BLaER1 (cell line): ENCODE measurements at regions not wholly inside any gene's neighbourhood (a gene's known extent, or its start where the extent isn't known, plus 50 kb on each side); places are given as distances from the start of the nearest gene placed in this dataset.
A peak's percentile ranks its signal among the peaks of the same experiment; 100 is the strongest.

Experiments
- H3K27ac ChIP-seq: shearing (Covaris generic); formaldehyde crosslinking; 2 replicates; pipeline ENCODE4 v1.8.1; 2022
- H3K27me3 ChIP-seq: shearing (Covaris generic); formaldehyde crosslinking; 2 replicates; pipeline ENCODE4 v1.8.1; 2022
- H3K36me3 ChIP-seq: shearing (Covaris generic); formaldehyde crosslinking; 2 replicates; pipeline ENCODE4 v1.8.1; 2022
- H3K4me1 ChIP-seq: shearing (Covaris generic); formaldehyde crosslinking; 2 replicates; pipeline ENCODE4 v1.8.1; 2022
- H3K4me2 ChIP-seq: shearing (Covaris generic); formaldehyde crosslinking; 2 replicates; pipeline ENCODE4 v1.8.1; 2022
- H3K4me3 ChIP-seq: shearing (Covaris generic); formaldehyde crosslinking; 2 replicates; pipeline ENCODE4 v1.8.1; 2022
- H3K9ac ChIP-seq: shearing (Covaris generic); formaldehyde crosslinking; 2 replicates; pipeline ENCODE4 v1.8.1; 2022
- H3K9me3 ChIP-seq: shearing (Covaris generic); formaldehyde crosslinking; 2 replicates; pipeline ENCODE4 v1.8.1; 2022
- H4K20me1 ChIP-seq: shearing (Covaris generic); formaldehyde crosslinking; 2 replicates; pipeline ENCODE4 v1.8.1; 2022
- Cebpa-rat ChIP-seq: shearing (Covaris generic); IDR thresholded peaks from 2 replicates; pipeline ENCODE4 v1.8.1; 2022

DNA sequence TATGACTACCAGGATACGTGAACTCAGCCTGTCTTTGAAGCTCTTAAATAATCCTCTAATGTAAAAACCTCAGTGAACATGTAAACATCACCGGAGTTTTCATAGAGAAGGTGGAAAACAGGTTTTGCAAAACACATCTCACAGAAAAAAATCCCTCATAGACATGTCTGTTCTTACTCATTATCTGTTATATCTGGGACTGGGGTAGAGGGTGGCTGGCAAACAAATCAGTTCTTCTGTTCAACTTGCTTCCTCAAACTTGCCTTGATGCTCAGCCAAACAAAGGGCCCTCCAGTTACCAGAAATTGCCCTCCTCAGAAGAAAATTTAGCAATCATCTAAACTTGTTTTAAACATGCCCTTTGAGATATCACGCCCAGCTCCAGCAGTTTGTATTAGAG, 66.1 kb upstream of the CXADR start:
- no peaks in the 10 kb centered on the region for H3K4me1 ChIP-seq
- no peak for TF ChIP-seq Cebpa-rat
- H3K4me3 ChIP-seq, result no peak overlapping the region
- H3K27me3 ChIP-seq, result no peaks in the 10 kb centered on the region
- no peaks in the 10 kb centered on the region for H4K20me1 ChIP-seq
- no peak overlapping the region for H3K9ac ChIP-seq
- H3K36me3 ChIP-seq, result no peaks in the 10 kb centered on the region
- H3K4me2 ChIP-seq, result no peak overlapping the region
- H3K27ac ChIP-seq, result no peak overlapping the region
- H3K9me3 ChIP-seq, result no peaks in the 10 kb centered on the region

DNA sequence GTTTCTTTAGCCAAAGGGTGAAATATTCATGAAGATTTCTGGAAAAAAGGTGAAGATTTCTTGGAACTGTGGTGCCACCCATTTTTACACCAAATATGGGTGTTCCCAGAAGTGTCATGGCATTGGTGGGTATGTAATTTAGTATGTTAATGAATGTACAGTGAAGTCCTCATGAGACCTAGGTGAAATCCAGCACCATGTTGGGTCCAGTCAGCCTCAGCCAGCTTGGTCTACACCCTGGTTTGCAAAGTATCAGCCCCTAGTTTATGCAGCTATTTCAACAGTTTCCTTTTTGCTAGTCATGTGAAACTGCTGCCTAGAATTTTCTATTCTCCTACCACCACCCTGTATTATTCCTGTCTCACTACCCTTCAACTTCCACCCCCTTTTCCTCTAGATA, 63.1 kb upstream of the CXADR start:
- Histone ChIP-seq H4K20me1 (no peaks in the 10 kb centered on the region), H3K4me2 (no peak overlapping the region), H3K36me3 (no peaks in the 10 kb centered on the region), H3K27ac (no peak overlapping the region), H3K9me3 (no peaks in the 10 kb centered on the region), H3K4me3 (no peak overlapping the region), H3K9ac (no peak overlapping the region), H3K27me3 (no peaks in the 10 kb centered on the region), H3K4me1 (no peaks in the 10 kb centered on the region)
- TF ChIP-seq Cebpa-rat, result no peak

DNA sequence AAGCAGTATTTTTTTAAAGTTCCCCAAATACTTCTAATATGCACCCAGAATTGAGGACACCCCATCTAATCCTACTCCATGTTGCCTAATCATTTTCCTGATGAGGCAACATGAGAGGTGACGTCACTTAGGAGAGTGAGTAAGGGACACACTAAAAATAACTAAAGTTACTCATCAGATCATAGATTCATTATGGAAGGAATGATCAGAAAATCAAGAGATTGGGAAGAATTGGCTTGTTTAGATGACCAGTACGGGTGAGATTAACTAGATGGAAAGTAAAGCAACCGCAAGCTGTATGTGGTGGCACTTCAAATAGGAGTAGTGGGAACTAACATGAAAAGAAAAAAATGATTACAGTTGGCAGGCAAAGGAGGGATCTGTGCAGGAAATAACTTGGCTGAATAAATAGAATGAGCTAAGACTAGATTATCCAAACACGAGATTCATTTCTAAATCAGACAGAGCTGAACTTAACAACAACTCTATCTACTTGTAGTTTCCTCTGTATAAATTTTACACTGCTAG, 61.4 kb upstream of the CXADR start:
- TF ChIP-seq Cebpa-rat, result no peak
- Histone ChIP-seq H4K20me1 (no peaks in the 10 kb centered on the region), H3K4me3 (no peak overlapping the region), H3K4me1 (no peaks in the 10 kb centered on the region), H3K9ac (no peak overlapping the region), H3K9me3 (no peaks in the 10 kb centered on the region), H3K27me3 (no peaks in the 10 kb centered on the region), H3K27ac (no peak overlapping the region), H3K36me3 (no peaks in the 10 kb centered on the region), H3K4me2 (no peak overlapping the region)

DNA sequence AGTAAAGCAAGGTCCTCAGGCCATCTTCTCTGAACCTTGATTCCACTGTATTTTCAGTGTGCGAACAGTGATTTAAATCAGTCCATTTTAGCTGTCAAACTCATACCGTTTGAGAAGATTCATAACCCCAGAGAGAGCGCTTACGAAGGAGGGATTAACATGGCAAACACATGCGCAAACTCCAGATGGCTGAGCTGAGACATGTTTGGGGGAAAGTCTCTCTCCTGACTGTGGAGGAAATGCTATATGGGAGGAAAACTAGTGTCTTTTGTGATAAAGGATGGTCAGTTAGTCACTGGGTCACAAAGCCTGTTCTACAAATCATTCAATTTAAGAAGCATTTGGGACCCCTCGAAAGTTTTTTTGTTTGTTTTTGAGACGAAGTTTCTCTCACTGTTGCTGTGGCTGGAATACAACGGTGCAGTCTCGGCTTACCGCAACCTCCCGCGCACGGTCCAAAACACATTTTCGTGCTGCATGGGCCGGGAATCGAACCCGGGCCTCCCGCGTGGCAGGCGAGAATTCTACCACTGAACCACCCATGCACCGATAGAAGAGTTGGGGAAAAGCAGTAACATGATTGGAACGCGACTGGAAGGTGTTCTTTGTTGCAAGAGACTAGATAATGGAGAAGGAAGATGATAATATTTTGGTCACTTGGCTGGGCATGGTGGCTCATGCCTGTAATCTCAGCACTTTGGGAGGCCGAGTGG, 58.4 kb upstream of the CXADR start:
- Histone ChIP-seq H3K4me2 (no peak overlapping the region), H3K9ac (no peak overlapping the region), H3K9me3 (no peaks in the 10 kb centered on the region), H3K36me3 (no peaks in the 10 kb centered on the region), H3K27me3 (no peaks in the 10 kb centered on the region), H4K20me1 (no peaks in the 10 kb centered on the region), H3K4me1 (peaks cover 2% of the 10 kb centered on the region; the same call in 1 of the 2 replicates), H3K4me3 (no peak overlapping the region), H3K27ac (no peak overlapping the region)
- TF ChIP-seq Cebpa-rat, result no peak

DNA sequence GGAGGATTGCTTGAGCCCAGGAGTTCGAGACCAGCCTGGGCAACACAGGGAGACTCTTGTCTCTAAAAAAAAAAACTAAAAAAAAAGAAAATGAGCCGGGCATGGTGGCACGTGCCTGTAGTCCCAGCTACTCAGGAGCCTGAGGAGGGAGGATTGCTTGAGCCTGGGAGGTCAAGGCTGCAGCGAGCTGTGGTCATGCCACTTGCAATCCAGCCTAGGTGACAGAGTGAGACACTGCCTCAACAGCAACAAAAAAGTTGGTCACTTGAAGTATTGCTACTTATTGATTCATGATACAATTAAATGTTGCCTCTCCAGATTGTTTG, 57.9 kb upstream of the CXADR start:
- Histone ChIP-seq H3K27me3 (no peaks in the 10 kb centered on the region), H3K9ac (no peak overlapping the region), H3K27ac (no peak overlapping the region), H3K4me1 (peaks cover 7% of the 10 kb centered on the region; the same call in 1 of the 2 replicates), H4K20me1 (no peaks in the 10 kb centered on the region), H3K36me3 (no peaks in the 10 kb centered on the region), H3K4me3 (no peak overlapping the region), H3K4me2 (no peak overlapping the region), H3K9me3 (no peaks in the 10 kb centered on the region)
- TF ChIP-seq Cebpa-rat, result no peak

DNA sequence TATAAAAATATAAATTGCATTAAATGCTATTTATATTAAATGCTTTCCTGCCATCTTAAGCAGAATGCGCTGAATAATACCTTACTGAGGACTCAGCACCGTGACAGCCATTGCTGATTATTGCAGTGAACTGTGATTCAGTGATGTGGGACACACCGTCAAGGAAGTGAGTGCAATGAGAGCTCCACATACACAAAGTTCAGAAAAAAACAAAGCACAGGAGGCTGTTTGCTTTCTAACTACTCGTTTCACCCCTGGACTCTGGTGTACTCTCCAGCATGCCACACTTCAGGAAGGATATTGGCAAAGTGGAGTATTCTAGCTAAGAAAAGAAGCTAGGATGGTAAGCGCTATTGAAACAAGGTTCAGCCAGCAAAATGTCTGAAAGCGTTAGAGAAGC, 57.4 kb upstream of the CXADR start:
- no peak overlapping the region for H3K27ac ChIP-seq
- H3K27me3 ChIP-seq, result no peaks in the 10 kb centered on the region
- no peak overlapping the region for H3K4me2 ChIP-seq
- H3K4me3 ChIP-seq, result no peak overlapping the region
- H3K4me1 ChIP-seq, result peaks cover 8% of the 10 kb centered on the region; the same call in 1 of the 2 replicates
- H3K36me3 ChIP-seq, result no peaks in the 10 kb centered on the region
- no peaks in the 10 kb centered on the region for H4K20me1 ChIP-seq
- H3K9me3 ChIP-seq, result no peaks in the 10 kb centered on the region
- TF ChIP-seq Cebpa-rat, result no peak
- H3K9ac ChIP-seq, result no peak overlapping the region

DNA sequence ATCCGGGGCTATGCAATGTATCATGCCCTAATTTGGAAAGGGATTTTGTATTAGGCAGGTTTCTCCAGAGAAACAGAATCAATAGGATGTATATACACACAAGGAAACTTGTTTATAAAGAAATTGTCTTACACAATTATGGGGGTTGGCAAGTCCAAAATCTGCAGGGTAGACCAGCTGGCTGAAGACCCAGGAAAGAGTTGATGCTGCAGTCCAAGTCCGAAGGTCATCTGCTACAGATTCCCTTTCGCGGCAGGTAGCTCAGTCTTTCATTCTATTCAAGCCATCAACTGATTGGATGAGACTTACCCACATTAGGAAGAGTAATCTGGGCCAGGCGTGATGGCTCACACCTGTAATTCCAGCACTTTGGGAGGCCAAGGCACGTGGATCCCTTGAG, 54.6 kb upstream of the CXADR start:
- Histone ChIP-seq H4K20me1 (no peaks in the 10 kb centered on the region), H3K36me3 (no peaks in the 10 kb centered on the region), H3K9ac (no peak overlapping the region), H3K4me2 (no peak overlapping the region), H3K27ac (no peak overlapping the region), H3K27me3 (no peaks in the 10 kb centered on the region), H3K4me3 (no peak overlapping the region), H3K9me3 (no peaks in the 10 kb centered on the region), H3K4me1 (peaks cover 8% of the 10 kb centered on the region; the same call in 1 of the 2 replicates)
- no peak for TF ChIP-seq Cebpa-rat

DNA sequence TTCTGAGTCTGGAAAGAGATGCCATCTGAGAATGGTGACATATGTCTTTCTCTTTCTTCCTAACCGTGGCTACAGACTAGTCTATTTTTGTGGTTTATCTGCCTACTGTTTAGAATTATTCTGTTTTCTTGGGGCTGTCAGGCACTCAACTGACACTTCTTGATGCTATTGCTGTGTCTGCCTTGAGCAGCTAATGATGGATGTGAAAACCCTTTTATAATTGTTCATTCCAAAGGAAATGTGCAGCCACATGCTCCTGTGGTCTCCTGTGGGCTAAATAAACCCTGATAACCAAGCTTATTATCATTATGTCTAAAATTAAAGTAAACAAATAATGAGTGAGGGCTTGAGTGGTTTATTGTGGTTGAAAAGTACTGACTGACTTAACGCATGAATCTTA, 52.7 kb upstream of the CXADR start:
- H3K4me1 ChIP-seq, result peaks cover 8% of the 10 kb centered on the region; the same call in 1 of the 2 replicates
- no peak overlapping the region for H3K9ac ChIP-seq
- H3K27me3 ChIP-seq, result no peaks in the 10 kb centered on the region
- H3K4me3 ChIP-seq, result no peak overlapping the region
- H4K20me1 ChIP-seq, result no peaks in the 10 kb centered on the region
- H3K9me3 ChIP-seq, result no peaks in the 10 kb centered on the region
- peak overlapping the region; percentile 13; the same call in 1 of the 2 replicates for H3K4me2 ChIP-seq
- H3K36me3 ChIP-seq, result no peaks in the 10 kb centered on the region
- TF ChIP-seq Cebpa-rat, result no peak
- H3K27ac ChIP-seq, result no peak overlapping the region

DNA sequence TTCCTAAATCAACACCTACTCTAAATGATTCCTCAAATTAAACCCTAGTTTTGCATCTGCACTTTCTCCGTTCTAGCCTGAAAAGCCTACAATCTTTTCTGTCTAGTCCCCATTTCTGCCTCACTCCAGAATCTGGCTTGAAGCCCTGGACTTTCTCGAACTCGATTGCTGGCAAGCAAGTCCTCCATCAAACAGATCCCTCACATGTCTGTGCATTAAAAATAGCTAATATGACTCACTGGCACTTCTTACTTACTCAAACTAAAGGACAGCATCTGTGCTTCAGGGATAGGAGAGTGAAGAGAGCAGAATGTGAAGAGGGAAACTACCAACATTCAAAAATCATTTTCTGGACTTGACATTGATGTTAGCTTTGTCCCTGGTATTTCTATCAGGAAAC, 51.8 kb upstream of the CXADR start:
- no peak for TF ChIP-seq Cebpa-rat
- Histone ChIP-seq H3K4me2 (no peak overlapping the region), H3K9me3 (no peaks in the 10 kb centered on the region), H3K36me3 (no peaks in the 10 kb centered on the region), H3K4me1 (peaks cover 8% of the 10 kb centered on the region; the same call in 1 of the 2 replicates), H3K9ac (no peak overlapping the region), H3K4me3 (no peak overlapping the region), H3K27ac (no peak overlapping the region), H3K27me3 (no peaks in the 10 kb centered on the region), H4K20me1 (no peaks in the 10 kb centered on the region)

DNA sequence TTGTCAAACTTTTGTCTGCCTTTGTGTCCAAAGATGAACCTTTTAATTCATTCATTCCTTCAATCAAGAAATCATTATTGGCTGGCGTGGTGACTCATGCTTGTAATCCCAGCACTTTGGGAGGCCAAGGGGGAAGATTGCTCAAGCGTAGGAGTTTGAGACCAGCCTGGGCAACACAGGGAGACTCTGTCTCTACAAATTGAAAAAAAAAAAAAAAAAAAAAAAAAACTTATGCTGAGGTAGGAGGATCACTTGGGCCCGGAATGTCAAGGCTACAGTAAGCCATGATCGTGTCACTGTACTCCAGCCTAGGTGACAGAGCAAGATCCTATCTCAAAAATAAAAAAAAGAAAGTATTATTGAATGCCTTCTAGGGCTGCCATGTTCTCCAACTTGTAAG, 51.3 kb upstream of the CXADR start:
- H3K9me3 ChIP-seq, result no peaks in the 10 kb centered on the region
- no peak for TF ChIP-seq Cebpa-rat
- no peak overlapping the region for H3K4me2 ChIP-seq
- no peak overlapping the region for H3K4me3 ChIP-seq
- H3K36me3 ChIP-seq, result no peaks in the 10 kb centered on the region
- H3K9ac ChIP-seq, result no peak overlapping the region
- no peaks in the 10 kb centered on the region for H4K20me1 ChIP-seq
- H3K4me1 ChIP-seq, result peaks cover 8% of the 10 kb centered on the region; the same call in 1 of the 2 replicates
- H3K27me3 ChIP-seq, result no peaks in the 10 kb centered on the region
- no peak overlapping the region for H3K27ac ChIP-seq
